ENCODE measurements at regions not wholly inside any gene's neighbourhood (a gene's known extent, or its start where the extent isn't known, plus 50 kb on each side); places are given as distances from the start of the nearest gene placed in this dataset.

DNA sequence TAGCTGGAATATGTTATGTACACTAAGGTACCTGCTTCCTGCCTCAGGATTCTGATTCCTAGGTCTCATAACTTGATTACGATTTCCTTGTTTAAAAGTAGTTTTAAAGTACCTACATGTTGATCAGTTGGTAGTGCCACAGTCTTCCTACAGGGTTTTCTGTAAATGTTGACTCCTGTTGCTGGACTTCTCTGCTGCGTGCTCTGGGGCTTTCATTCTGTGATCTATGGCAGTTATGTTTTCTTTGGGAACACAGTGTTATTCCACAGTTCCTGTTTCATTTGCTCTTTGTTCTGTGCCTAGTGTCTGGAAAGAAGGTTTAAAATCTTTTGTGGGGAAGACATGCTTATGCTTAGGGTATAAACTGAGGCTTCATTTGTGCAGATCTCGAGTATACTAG lies 343.5 kb downstream of the PLK2 start:
- 64% methylated on average over 3 of the region's 3 CpGs for WGBS

DNA sequence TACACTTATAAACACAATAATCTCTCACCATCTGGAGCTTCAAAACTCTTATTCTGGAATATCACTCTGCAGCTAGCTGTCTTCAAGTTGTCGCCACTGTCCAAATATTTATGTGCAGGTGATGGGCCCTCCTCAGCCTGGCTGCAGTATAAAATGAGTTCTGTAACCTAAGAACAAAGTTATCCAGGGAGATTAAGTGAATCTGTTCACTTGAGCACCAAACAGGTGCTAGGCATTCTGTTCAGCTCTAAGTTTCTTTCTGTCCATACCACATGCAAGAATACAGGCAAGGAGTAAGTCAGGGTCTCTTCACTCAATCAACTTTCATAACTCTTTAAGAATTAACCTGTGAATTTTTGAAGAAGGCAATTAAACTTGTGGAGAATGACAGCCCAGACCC lies 344.1 kb downstream of the PLK2 start:
- TF ChIP-seq RAD21 (IDR thresholded peaks at IDR 0.05) = no peak
- TF ChIP-seq, protein P1, sequence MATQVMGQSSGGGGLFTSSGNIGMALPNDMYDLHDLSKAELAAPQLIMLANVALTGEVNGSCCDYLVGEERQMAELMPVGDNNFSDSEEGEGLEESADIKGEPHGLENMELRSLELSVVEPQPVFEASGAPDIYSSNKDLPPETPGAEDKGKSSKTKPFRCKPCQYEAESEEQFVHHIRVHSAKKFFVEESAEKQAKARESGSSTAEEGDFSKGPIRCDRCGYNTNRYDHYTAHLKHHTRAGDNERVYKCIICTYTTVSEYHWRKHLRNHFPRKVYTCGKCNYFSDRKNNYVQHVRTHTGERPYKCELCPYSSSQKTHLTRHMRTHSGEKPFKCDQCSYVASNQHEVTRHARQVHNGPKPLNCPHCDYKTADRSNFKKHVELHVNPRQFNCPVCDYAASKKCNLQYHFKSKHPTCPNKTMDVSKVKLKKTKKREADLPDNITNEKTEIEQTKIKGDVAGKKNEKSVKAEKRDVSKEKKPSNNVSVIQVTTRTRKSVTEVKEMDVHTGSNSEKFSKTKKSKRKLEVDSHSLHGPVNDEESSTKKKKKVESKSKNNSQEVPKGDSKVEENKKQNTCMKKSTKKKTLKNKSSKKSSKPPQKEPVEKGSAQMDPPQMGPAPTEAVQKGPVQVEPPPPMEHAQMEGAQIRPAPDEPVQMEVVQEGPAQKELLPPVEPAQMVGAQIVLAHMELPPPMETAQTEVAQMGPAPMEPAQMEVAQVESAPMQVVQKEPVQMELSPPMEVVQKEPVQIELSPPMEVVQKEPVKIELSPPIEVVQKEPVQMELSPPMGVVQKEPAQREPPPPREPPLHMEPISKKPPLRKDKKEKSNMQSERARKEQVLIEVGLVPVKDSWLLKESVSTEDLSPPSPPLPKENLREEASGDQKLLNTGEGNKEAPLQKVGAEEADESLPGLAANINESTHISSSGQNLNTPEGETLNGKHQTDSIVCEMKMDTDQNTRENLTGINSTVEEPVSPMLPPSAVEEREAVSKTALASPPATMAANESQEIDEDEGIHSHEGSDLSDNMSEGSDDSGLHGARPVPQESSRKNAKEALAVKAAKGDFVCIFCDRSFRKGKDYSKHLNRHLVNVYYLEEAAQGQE (IDR thresholded peaks at IDR 0.05) = no peak
- TF ChIP-seq YY1 (IDR thresholded peaks at IDR 0.05) = no peak
- TF ChIP-seq FOXA1 (IDR thresholded peaks at IDR 0.05) = no peak
- no peak for TF ChIP-seq ZBTB33 (IDR thresholded peaks at IDR 0.05)
- TF ChIP-seq JUND (IDR thresholded peaks at IDR 0.05) = no peak
- TF ChIP-seq, protein P2, sequence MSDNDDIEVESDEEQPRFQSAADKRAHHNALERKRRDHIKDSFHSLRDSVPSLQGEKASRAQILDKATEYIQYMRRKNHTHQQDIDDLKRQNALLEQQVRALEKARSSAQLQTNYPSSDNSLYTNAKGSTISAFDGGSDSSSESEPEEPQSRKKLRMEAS (IDR thresholded peaks at IDR 0.05) = no peak
- Histone ChIP-seq H3K4me1 (ENCODE audit: control insufficient read depth in 4 of 4, insufficient read depth in 4 of 4, low read length in 3 of 4) (no peaks in the 10 kb centered on the region), H3K4me3 (ENCODE audit: low read depth in 1 of 3, low read length in 3 of 3) (no peak overlapping the region), H3K9ac (ENCODE audit: low read depth in 1 of 2, low read length in 2 of 2) (no peak overlapping the region), H3K27ac (ENCODE audit: low read depth in 1 of 2, low read length in 2 of 2) (no peak overlapping the region), H3K27me3 (ENCODE audit: control insufficient read depth in 4 of 4, insufficient read depth in 4 of 4, low read length in 3 of 4) (peaks cover 0 to 4% (median 0%) of the 10 kb centered on the region in 4 donors), H3K36me3 (ENCODE audit: control insufficient read depth in 4 of 4, insufficient read depth in 3 of 4, low read depth in 1 of 4, low read length in 3 of 4) (no peaks in the 10 kb centered on the region), H3K9me3 (ENCODE audit: control insufficient read depth in 4 of 4, low read length in 3 of 4) (no peaks in the 10 kb centered on the region)
- no peak for DNase-seq (ENCODE audit: low spot score)
- WGBS = 76% methylated on average over 1 of the region's 1 CpG

More for the DNA sequence above, 343.5 kb downstream of the PLK2 start:
- Histone ChIP-seq H3K27me3 (ENCODE audit: control insufficient read depth in 4 of 4, insufficient read depth in 4 of 4, low read length in 3 of 4) (peaks cover 0 to 4% (median 0%) of the 10 kb centered on the region in 4 donors), H3K27ac (ENCODE audit: low read depth in 1 of 2, low read length in 2 of 2) (no peak overlapping the region), H3K9ac (ENCODE audit: low read depth in 1 of 2, low read length in 2 of 2) (no peak overlapping the region), H3K36me3 (ENCODE audit: control insufficient read depth in 4 of 4, insufficient read depth in 3 of 4, low read depth in 1 of 4, low read length in 3 of 4) (no peaks in the 10 kb centered on the region), H3K9me3 (ENCODE audit: control insufficient read depth in 4 of 4, low read length in 3 of 4) (no peaks in the 10 kb centered on the region), H3K4me1 (ENCODE audit: control insufficient read depth in 4 of 4, insufficient read depth in 4 of 4, low read length in 3 of 4) (no peaks in the 10 kb centered on the region), H3K4me3 (ENCODE audit: low read depth in 1 of 3, low read length in 3 of 3) (no peak overlapping the region)
- TF ChIP-seq NR2F2 (IDR thresholded peaks at IDR 0.05) (no peak), SP1 (IDR thresholded peaks at IDR 0.05) (no peak), YY1 (IDR thresholded peaks at IDR 0.05) (no peak), ATF3 (IDR thresholded peaks at IDR 0.05) (no peak), FOXA2 (IDR thresholded peaks at IDR 0.05) (no peak), RXRA (IDR thresholded peaks at IDR 0.05) (no peak), GABPA (IDR thresholded peaks at IDR 0.05 in 1 of 2, conservative IDR thresholded peaks at IDR 0.05 in 1 of 2) (no peak), JUND (IDR thresholded peaks at IDR 0.05) (no peak)
- TF ChIP-seq, protein P2 (IDR thresholded peaks at IDR 0.05) = no peak
- no peak for DNase-seq (ENCODE audit: low spot score)

Measured in liver (tissue), 7 donors.